Fibroblast of skin of right biceps (primary cell): ENCODE measurements at regions not wholly inside any gene's neighbourhood (a gene's known extent, or its start where the extent isn't known, plus 50 kb on each side); places are given as distances from the start of the nearest gene placed in this dataset.
"Not testable (repeated sequence)": the region's sequence is repeated elsewhere in the genome, so short reads cannot be mapped to it uniquely, and the experiment has no call there.

Experiments used
- DNase-seq: peaks from one replicate; pipeline ENCODE4 v3.0.0-alpha.2; 2013

DNA sequence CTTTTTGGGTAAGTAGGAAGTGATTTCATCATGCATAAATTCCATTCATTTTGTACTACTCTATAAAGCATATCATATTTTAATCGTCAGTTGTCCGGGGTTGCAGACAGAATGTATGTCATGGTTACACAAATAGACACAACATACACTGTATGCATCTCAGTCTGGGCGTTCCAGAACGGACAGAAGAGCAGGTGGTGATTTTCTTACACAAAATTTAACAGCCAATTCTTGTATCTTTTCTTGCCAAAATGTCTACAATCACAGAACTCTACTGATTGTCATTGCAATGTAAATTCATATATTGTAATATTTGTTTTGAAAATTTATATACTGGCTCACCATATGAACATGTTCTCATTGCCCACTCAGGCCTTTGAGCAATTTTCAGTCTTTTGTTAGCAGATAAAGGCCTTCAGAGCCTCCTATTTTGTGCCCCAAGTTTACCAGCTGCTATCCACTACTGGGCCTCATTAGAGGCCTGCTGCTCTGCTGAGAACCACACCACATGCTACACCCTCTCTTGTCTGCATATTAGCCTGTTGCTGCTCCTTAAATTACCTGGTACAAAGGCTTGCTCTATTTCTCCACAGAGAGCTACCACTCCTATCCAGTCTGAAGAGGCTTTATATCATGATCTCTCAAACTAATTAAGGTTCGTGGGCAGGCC, 61.5 kb downstream of the PRDM13 start:
- no peak for DNase-seq

DNA sequence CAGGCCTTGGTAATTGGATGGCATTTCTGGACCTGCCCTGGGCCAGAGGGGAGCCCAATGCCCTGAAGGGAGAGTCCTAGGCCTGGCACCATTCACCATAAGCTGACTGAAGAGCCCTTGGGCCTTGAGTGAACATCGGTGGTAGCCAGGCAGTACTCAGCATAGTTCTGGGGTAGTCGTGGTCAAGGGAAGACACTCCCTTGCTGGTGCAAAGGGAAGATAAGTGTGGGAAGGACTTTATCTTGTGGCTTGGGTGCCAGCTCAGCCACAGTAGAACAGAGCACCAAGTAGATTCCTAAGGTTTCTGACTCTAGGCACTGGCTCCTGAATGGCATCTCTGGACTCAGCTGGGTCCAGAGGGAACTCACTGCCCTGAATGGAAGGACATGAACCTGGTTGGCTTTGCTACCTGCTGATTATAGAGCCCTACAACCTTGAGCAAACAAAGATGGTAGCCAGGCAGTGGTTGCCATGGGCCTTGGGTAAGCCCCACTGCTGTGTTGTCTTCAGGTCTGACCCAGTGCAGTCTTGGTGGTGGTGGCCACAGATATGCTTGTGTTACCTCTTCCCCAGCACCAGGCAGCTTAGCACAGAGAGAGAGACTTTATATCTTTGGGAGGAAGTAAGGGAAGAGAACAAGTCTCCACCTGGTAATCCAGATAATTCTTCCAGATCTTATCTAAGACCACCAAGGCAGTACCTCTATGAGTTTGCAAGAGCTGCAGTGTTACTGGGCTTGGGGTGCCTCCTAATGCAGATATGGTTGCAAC, 83.5 kb downstream of the PRDM13 start:
- DNase-seq, result no peak

DNA sequence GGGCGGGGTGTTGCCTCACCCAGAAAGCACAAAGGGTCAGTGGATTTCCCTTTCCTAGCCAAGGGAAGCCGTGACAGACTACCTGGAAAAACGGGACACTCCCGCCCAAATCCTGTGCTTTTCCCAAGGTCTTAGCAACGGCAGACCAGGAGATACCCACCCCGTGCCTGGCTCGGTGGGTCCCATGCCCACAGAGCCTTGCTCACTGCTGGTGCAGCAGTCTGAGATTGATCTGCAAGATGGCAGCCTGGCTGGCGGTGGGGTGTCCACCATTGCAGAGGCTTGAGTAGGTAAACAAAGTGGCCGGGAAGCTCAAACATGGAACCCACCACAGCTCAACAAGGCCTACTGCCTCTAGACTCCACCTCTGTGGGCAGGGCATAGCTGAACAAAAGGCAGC, 95.7 kb downstream of the PRDM13 start:
- not testable (repeated sequence) for DNase-seq

DNA sequence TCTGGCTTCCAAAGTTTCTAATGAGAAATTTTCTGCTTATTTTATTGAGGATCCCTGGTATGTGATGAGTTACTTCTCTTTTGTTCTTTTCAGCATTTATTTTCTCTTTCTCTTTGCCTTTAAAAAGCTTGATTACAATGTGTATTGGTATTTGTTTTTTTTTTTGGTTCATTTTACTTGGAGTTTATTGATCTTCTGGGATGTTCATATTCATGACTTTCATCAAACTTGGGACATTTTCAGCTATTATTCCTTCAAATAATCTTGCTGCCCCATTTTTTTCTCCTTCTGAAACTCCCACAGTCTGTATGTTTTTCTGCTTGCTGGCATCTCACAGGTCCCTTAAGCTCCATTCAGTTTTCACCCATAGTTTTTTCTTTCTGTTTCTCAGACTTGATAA, 102.4 kb downstream of the PRDM13 start:
- no peak for DNase-seq

DNA sequence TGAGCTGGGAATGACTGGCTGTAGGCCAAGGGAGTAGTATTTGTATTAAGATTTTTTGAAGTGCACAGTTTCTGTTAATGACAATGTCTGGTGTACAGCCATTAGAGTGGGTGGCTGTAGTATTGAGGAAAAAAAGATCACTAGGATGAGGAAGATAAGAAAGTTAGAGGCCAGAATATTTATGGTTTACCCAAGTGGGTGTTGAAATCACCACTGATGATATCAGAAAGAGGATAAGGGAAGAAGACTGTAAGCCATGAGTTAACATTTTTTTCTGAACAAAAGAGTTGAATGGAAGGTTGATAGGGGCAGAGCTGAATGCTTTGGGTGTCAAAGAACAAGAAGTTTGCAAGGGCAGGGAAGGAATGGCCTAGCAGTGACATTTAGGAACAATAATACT, 104.7 kb downstream of the PRDM13 start:
- DNase-seq, result no peak

DNA sequence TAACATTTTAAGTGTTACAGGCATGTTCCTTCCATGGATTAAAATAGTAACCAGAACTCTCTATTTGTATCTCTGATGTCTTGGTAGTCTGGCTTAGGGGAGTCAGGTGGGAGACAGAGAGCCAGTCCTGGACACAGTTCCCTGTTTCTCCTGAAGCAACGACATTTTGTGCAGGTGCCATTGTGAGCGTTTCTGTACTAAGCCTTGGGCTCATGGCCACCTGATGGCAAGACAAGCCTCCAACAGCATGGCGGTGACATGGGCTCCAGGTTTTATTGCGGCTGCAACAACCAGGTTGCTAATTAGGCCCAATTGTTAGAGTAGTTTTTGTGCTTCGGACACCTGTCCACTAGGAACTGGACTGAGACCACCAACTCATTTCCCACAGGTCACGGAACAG, 105.3 kb downstream of the PRDM13 start:
- no peak for DNase-seq

DNA sequence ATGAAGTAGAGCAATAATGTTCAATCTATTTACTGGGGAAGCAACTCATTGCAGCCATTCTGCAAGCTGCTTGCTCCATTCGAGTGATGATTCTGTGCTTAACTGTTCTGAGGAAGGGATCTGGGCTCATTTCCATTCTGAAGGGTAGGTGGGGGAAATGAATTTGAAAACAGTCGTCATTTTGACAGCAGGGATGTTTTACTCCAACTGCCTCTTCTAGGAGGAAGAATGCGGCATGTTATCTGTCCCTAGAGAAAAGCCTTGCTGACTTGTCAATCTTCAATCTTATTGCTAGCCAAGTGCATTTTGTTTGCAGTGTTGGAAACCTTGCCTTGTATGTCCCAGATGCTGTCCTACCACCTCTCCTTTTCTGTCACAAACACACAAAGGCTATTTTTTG, 105.9 kb downstream of the PRDM13 start:
- DNase-seq, result no peak

DNA sequence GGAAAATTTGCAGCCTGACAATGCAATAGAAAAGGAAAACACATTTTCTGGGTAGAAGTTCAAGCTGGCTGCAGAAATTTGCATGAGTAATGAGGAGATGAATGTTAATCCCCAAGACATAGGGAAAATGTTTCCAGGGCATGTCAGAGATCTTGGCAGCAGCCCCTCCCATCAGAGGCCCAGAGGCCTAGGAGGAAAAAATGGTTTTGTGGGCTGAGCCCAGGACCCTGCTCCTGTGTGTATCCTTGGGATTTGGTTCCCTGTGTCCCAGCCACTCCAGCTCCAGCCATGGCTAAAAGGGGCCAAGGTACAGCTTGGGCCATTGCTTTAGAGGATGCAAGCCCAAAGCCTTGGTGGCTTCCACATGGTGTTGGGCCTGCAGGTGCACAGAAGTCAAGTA, 115.4 kb downstream of the PRDM13 start:
- not testable (repeated sequence) for DNase-seq

DNA sequence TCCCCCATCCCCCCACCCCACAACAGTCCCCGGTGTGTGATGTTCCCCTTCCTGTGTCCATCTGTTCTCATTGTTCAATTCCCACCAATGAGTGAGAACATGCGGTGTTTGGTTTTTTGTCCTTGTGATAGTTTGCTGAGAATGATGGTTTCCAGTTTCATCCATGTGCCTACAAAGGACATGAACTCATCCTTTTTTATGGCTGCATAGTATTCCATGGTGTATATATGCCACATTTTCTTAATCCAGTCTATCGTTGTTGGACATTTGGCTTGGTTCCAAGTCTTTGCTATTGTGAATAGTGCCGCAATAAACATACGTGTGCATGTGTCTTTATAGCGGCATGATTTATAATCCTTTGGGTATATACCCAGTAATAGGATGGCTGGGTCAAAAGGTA, 123.6 kb downstream of the PRDM13 start:
- DNase-seq, result not testable (repeated sequence)

DNA sequence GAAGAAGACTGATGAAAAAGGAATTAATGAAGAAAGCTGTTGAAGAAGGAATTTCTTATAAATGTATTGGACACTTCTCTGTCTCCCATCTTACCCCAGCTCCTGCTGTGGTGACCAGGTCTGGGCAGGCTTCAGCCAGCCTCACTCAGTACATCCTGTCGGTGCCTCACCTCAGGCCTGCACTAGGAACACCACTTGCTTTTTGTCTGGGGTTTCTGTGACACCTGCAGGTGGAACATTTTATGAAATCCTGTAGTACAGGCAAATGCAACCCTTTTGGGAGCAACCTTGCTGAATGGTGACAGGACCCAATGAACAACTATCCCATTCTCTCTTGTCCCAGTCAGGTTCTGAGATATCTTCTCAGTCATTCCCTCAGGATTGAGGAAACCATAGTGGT, 129.7 kb downstream of the PRDM13 start:
- DNase-seq, result no peak

DNA sequence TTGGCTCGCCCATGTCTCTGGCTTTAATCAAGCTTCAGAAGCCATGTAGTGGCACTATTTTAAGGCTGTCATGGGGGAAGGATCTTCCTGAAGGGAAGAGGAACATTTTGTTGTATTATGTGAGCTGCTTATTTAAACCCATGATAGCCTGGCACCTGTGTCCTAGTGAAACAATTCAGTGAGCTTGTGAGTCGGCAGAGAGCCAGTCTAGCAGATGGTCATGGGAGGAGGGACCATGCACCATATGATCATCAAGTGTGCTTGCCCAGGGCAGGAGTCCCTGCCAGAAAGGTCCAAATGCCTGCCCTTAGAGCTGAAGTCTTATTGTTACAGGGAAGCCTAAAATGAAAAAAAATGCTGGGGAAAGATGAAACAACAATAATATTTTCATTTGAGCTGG, 132.9 kb downstream of the PRDM13 start:
- no peak for DNase-seq

DNA sequence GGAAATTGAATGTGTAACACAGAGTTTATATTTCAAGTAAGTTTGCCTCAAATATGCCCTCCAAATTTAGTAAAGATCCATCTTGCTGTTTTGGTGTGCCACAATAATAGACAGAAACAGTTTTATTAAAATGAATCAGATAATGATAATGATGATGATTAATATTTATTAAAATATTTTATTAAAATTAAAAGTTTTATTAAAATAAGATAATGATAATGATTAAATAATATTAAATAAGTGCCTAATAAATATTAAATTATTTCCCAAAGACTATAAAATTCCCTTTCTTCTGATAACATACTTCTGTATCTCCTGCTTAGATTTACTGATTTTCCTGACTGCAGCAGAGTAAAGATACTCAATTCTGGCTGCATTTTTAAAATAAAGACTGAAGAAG, 134.5 kb downstream of the PRDM13 start:
- DNase-seq, result no peak

DNA sequence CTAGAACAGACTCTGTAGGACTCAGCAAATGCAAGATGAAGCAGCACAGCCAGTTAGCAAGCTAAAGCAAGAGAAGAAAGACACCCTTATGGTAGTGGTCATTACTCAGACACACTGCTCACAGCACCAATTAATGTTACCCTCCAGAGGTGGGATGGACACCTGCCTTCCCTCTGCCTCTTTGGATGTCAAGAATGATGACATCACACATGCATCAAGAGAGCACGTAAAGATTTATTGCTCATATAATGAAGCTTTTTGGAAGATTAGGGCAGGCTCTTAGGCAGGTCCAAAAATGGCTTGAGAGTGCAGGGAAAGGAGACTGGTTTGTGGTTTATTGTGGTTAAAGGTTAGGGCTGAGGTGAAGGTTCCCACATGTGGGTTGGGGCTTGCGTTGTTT, 137.0 kb downstream of the PRDM13 start:
- DNase-seq, result no peak

DNA sequence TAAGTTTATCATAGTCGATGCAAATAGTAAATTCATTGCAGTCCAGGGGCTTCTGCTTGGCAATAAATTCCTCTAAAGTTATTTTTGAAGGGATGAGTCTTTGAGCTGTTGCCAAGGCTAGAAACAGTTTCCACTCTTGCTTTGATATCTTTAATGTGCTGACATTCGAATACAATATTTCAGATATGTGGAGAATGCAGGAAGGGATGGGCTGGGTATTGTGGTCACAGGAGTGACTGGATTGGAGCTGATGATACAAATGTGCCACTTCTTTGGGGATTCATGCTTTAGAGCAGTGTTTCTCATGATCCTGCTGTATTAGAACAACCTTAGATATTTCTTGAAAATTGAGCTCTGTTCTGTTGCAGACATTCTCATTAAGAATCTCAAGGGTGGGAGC, 139.0 kb downstream of the PRDM13 start:
- peak; percentile 35 for DNase-seq

DNA sequence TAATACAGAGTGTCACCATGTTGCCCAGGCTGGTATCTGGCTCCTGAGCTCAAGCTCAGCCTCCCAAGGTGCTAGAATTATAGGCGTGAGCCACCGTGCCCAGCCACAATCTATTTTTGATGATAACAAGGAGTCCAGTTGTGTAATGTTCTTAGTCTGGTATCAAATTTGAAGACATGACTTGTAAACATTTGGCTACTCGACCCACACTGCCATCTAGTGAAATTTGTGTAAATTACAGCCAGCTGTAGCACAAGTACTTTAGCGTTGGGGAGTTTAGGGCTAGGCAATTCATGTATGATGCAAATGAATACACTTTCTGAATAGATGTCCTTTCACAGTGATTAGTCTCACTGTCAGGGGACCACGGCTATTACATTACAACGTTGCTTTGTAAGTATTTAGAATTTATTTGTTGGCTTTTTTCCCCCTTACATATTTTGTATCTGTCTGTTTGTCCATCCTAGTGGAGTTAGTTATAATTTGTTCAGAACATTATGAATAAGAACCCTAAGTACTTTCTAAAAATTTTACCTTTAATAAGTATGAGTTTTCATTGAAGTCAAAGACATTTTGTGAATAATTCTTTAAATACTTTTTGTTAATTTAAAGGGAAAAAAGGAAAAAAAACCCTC, 139.7 kb downstream of the PRDM13 start:
- peak; percentile 66 for DNase-seq

DNA sequence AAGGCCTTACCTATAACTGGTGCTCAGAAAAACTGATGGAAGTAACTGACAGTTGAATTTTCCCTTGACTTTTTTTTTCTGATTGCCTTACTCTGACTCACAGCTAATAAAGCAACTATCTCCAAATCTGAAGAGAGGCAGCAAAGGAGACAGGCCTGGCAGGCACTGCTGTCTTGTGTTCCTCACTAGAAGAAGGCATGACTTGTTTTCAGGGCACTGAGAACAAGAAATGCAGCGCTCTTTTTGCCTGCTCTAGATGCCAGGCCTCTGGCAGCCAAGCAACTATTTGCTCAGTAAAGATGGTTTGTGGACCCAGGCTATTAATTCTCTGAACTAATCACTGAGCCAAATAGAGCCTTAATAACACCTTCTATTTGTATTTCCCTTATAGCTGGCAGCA, 155.1 kb downstream of the PRDM13 start:
- DNase-seq, result no peak

DNA sequence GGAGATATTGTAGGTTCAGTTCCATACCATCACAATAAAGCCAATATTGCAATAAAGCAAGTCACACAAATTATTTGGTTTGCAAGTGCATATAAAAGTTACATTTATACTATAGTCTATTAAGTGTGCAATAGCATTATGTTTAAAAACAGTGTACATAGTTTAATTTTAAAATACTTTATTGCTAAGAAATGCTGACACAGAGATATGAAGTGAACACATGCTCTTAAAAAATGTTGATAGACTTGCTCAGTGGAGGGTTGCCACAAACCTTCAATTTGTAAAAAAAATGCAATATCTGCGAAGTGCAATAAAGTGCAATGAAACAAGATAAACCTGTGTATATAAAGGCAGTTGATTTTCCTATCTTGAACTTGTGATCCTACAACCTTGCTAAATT, 161.5 kb downstream of the PRDM13 start:
- no peak for DNase-seq

DNA sequence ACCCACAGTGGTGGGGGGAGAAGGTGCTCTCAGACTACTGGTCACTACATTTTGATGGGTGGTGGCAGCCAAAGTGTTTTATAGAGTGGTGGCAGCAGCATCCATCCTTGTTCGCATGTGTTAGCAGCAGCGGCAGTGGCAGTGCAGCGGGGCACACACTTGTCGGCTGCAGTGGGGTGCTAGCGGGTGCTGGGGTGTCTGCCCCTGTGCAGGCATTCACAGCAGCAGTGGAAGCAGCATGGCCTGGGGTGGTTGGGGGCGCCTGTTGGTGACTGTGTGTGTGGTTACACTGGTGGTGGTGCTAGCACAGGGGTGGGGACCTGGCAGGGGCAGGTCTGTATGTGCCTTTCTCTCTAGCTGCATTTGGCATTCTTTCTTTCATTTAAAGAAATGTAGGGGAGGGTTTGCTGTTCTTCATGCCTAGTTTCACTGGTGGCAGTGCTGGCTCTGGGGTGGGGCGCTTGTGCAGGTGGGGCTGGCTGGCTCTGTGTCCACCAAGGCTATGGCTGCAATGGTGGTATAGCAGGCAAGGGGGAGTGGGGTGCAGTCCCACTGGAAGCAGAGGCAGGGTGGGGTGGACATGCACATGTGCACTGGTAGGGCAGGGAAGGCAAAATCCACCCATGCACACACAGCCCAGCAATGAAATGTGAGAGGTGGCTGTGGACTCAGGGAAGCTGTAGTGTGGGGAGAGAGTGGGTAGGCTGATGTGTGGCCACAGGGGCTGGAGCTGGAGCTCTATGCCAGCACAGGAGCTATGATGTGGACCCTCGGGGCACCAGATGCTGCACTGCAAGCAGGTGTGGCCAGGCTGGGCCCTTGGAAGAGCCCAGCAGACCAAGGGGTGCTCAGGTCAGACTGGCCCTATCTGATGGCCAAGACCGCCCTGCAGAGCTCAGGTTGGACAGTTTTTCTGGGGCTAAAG, 173.3 kb downstream of the PRDM13 start:
- no peak for DNase-seq

DNA sequence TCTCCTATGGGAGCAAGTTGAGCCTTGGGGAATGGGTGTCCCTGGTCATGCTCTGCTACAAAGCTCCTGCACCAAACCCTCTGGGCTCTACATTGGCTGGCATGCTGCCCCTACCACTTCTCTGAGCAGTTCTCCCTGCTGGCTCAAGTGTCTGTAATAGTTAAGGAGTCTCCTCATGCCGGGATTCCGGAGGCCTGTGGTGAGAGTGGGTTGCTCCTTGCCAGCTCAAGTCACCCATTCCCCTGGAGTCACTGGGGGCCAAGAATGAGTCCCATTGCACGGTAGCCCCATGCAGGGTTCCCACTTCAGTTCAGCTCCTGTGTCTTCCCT, 173.9 kb downstream of the PRDM13 start:
- DNase-seq, result no peak

DNA sequence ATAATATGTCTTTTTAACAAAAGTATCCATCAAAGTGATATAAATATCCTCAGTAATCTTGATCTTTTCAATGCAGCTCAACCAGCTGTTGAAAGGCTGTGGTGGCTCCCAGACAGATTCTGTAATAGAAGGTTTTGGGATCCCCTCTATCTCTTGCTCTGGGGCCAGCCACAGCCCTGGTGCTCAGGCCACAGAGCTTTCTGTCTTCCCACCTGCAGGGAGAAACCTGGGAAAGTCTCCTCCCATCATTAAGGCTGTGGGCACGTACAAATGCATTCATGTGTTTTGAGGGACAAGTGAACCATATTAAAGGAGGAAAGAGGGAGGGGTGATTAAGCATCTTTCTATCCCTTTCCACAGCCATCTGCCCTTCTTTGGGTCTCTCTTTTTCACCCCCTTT, 183.1 kb downstream of the PRDM13 start:
- no peak for DNase-seq

DNA sequence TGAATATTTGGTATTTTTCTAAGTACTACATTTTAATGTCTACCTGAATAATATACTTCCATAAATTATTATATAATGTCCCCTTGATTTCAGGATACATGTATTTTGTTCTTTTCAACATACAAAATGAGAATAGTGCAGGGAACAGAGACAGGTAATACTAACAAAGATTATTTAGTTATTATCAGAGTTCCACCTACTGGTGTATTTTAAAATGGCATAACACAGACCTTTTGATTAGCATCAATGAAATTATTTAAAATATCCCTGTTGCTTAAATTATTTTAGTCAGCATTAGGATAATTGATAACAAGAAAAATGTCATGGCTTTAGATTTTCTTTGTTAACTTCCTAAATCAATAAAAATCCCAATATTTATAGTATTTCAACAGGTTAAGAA, 184.0 kb downstream of the PRDM13 start:
- no peak for DNase-seq

DNA sequence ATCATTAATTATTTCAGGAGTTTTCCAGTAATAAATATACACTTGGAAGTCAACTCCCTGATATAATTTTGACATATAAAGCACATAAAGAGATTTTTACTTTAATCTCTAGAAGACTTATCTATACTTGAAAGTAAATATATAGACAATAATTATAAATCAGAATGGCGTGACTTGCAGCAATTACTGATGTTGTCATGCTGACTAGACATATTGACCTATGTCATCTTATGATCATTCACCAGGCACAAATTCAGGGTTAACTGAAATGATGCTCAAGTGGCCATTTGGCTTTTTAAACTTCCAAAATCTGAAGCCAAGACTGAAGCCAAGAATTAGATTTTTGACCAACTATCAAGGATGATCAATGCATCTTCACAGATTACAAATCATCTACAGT, 192.2 kb downstream of the MCHR2 start:
- no peak for DNase-seq

DNA sequence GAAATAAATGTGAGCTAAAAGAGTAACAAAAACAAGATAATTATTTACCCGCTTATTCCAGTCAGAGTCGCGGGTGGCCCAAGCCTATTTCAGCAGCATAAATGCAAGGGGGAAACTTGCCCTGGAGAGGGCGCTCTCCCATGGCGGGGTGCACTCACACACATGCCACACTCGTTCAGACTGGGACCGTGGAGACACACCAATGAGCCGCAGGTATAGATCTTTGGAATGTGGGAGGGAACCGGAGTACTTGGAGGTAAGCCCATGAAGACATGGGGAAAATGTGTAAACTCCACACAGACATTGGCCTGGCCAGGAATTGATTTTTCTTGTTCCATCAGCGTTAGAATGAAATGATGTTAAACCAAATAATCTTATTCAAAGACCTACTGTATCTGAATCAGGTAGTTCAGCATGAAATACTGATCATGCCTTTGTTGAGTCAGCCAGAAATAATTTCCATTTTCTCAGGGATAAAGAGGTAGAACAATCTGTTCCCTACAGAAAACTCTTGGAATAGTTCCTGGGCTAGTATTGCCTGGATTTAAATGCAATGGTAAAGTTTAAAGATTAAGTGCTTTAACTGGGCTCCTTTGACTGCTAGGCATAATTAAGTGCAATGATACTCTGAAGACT, 191.5 kb downstream of the MCHR2 start:
- DNase-seq, result no peak
